T-helper 17 cell (primary cell): ENCODE measurements at regions not wholly inside any gene's neighbourhood (a gene's known extent, or its start where the extent isn't known, plus 50 kb on each side); places are given as distances from the start of the nearest gene placed in this dataset.

Experiments used
- ATAC-seq: fragments of 150-1000 bp; cut with Tn5 transposase; 2 replicates; pipeline ENCODE4 v1.10.0; 2021; ENCODE audit warnings: mild to moderate bottlenecking, moderate library complexity
- DNase-seq, 3 donors: peaks; one replicate each; pipeline versions ENCODE4 v3.0.0 to v3.0.0-alpha.2; 2020 to 2021
- H3K9me3 ChIP-seq: one replicate; pipeline ENCODE4 v1.7.0; 2013; ENCODE audit warnings: low read length, mild to moderate bottlenecking; ENCODE audit not compliant: control insufficient read depth, poor library complexity, severe bottlenecking
- H3K27ac Mint-ChIP-seq: one replicate; pipeline ENCODE4 v1.8.0; 2022; ENCODE audit warnings: mild to moderate bottlenecking, moderate library complexity, mixed read lengths
- H3K27me3 Mint-ChIP-seq: one replicate; pipeline ENCODE4 v1.8.0; 2022; ENCODE audit warnings: mixed read lengths
- H3K36me3 Mint-ChIP-seq: one replicate; pipeline ENCODE4 v1.8.0; 2022; ENCODE audit warnings: low read depth, mixed read lengths
- H3K4me1 Mint-ChIP-seq: one replicate; pipeline ENCODE4 v1.8.0; 2022; ENCODE audit warnings: mild to moderate bottlenecking, mixed read lengths
- H3K4me3 Mint-ChIP-seq: one replicate; pipeline ENCODE4 v1.8.0; 2022; ENCODE audit warnings: mild to moderate bottlenecking, moderate library complexity, mixed read lengths

DNA sequence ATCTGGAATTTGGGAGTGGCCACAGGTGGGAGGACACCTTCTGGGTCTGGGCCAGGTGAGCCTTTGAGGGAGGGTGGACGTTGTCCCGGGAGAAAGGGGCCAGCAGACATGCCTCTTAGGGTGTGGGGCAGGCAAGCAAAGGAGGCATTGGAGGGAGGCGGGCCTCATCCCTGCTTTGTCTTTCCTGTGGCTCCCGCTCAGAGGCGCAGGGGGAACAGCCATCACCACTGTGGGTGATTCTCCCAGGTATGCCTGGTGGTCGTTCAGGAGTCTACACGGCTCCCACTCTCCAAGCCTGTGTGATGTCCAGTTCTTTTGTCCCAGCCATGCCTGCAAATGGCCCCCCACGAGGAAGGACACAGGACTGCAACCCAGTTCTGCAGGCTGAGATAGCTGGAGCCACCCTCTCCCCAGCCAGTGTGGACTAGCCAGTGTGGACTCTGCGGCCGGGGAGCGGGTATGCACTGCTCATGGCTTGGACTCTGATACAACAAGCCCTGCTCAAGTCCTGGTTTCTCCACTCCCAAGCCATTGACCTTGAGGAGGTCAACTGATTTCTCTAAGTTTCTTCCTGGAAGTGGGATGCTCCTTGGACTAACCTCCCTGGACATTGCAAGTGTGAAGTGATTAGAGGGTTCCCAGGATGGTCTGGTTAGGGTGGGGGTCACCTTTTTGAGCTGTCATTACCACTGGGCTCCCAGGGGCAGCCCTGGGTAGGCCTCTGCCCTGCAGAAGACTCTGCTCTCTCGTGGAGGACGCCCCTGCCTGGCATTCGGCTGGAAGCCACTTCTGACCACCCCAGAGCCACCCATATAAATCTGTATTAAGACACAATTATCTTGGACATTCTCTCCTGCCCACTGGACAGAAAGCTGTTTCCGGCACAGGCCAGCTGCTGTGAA, 1151.2 kb downstream of the BRD1 start:
- H3K27me3 Mint-ChIP-seq, result no peaks in the 10 kb centered on the region
- H3K9me3 ChIP-seq, result no peaks in the 10 kb centered on the region
- H3K27ac Mint-ChIP-seq, result no peak overlapping the region
- H3K4me1 Mint-ChIP-seq, result no peaks in the 10 kb centered on the region
- DNase-seq (no peak), ATAC-seq (no peak)
- no peaks in the 10 kb centered on the region for H3K36me3 Mint-ChIP-seq
- H3K4me3 Mint-ChIP-seq, result no peak overlapping the region

- Mint-ChIP-seq H3K27ac (no peak overlapping the region), H3K36me3 (no peaks in the 10 kb centered on the region), H3K27me3 (no peaks in the 10 kb centered on the region), H3K4me3 (no peak overlapping the region), H3K4me1 (no peaks in the 10 kb centered on the region)
- ATAC-seq, result no peak
- H3K9me3 ChIP-seq, result no peaks in the 10 kb centered on the region
- no peak for DNase-seq
Observed at GRCh38 chr22:48675830-48676145, 1151.9 kb downstream of the BRD1 start.

DNA sequence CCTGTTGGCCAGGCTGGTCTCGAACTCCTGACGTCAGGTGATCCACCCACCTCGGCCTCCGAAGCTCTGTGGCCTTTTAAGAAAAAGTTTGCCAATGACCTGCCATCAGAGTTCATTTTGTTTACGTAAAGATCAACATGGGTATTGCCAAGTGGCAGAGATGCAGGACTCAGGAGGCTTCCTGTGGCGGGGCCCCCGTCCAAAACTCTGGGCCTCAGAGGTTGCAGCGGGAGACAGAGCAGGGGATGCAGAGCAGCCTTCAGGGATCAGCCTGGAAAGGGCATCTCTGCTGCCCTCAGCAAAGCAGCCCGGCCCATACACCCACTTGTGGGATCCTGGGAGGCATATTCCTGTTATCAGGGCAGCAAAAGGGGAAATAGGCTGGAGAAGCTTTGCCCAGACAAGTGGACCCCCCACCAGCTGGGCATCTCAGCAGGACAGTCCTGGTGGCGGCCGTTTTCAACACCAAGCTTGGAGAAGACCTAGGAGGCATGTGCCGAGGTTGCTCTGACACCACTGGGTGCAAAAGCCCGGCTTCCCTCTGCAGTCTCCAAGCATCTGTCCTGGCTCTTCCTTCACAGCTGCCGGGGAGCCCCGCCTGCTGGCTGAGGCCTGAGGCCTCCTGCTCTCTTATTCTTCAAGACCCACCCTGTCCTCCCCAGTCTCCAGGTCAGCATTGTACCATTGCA, 1152.4 kb downstream of the BRD1 start:
- no peaks in the 10 kb centered on the region for H3K9me3 ChIP-seq
- no peak for ATAC-seq
- Mint-ChIP-seq H3K4me1 (no peaks in the 10 kb centered on the region), H3K4me3 (no peak overlapping the region), H3K36me3 (no peaks in the 10 kb centered on the region), H3K27me3 (no peaks in the 10 kb centered on the region), H3K27ac (no peak overlapping the region)
- DNase-seq, result no peak

- Mint-ChIP-seq H3K36me3 (no peaks in the 10 kb centered on the region), H3K4me3 (no peak overlapping the region), H3K4me1 (no peaks in the 10 kb centered on the region), H3K27ac (no peak overlapping the region), H3K27me3 (no peaks in the 10 kb centered on the region)
- ATAC-seq, result no peak
- H3K9me3 ChIP-seq, result no peaks in the 10 kb centered on the region
- DNase-seq, result no peak
Observed at GRCh38 chr22:48673806-48674500, 1153.7 kb downstream of the BRD1 start.

DNA sequence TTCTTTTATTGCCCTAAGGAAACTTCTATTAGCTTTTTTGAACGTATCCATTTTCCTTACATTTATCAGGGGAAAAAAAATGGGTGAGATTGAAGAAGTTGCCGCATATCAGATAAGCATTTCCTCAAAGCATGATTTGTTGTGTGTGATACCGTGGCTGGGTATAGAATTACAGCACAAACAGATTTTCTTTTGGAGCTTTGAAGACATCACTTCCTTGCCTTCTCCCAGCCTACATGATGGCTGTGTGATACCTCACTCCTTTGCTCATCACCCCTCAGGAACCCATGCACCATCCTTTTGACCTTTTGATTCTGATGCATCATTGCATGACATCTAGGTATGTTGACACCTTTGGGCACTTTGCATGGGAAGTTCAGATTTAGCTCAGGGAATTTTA, 1155.3 kb downstream of the BRD1 start:
- no peaks in the 10 kb centered on the region for H3K9me3 ChIP-seq
- H3K36me3 Mint-ChIP-seq, result no peaks in the 10 kb centered on the region
- H3K27me3 Mint-ChIP-seq, result no peaks in the 10 kb centered on the region
- no peaks in the 10 kb centered on the region for H3K4me1 Mint-ChIP-seq
- no peak overlapping the region for H3K4me3 Mint-ChIP-seq
- no peak for ATAC-seq
- no peak for DNase-seq
- no peak overlapping the region for H3K27ac Mint-ChIP-seq

- Mint-ChIP-seq H3K36me3 (no peaks in the 10 kb centered on the region), H3K27ac (no peak overlapping the region), H3K4me1 (no peaks in the 10 kb centered on the region), H3K27me3 (no peaks in the 10 kb centered on the region), H3K4me3 (no peak overlapping the region)
- DNase-seq (no peak), ATAC-seq (no peak)
- H3K9me3 ChIP-seq, result no peaks in the 10 kb centered on the region
Observed at GRCh38 chr22:48670731-48671130, 1156.9 kb downstream of the BRD1 start.

DNA sequence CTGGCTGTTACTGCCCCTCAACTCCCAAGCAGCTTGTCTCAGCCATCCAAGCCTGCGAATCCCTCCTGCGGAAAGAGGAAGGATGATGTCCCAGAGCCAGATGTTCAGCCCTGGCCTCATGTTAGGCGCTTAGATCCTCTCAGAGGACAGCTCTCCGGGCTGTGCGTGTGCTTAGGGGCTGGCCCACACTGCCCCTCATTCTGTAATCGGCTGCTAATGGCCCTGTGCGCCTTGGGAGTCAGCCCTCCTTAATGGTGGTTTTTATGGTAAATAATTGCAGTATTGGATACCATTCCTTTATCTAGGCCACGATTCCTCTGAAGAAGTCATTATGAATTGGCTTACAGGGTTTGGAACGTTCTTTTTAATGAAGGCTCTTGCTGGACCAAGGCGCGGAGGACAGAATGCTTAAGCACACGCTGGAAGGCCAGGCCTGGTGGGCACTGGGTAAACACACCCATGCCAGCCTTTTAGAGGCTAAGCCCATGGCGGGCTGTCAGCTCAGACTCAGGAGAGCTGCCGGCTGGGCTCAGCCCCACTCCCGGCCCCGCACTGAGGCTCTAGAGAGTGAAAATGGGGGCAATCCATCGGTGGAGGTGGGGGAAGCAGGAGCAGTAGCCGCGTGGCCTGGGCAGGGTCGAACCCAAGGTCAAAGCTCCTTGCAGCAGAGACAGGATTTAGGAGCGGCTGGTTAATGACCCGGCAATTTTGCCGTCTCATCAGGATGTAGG, 1157.5 kb downstream of the BRD1 start:
- H3K4me1 Mint-ChIP-seq, result no peaks in the 10 kb centered on the region
- H3K9me3 ChIP-seq, result no peaks in the 10 kb centered on the region
- ATAC-seq, result no peak
- DNase-seq, result no peak
- no peaks in the 10 kb centered on the region for H3K36me3 Mint-ChIP-seq
- no peaks in the 10 kb centered on the region for H3K27me3 Mint-ChIP-seq
- no peak overlapping the region for H3K4me3 Mint-ChIP-seq
- no peak overlapping the region for H3K27ac Mint-ChIP-seq

GRCh38 chr22:48669226-48669625, 1158.4 kb downstream of the BRD1 start:
- H3K9me3 ChIP-seq, result no peaks in the 10 kb centered on the region
- H3K4me1 Mint-ChIP-seq, result no peaks in the 10 kb centered on the region
- H3K36me3 Mint-ChIP-seq, result no peaks in the 10 kb centered on the region
- H3K4me3 Mint-ChIP-seq, result no peak overlapping the region
- ATAC-seq (no peak), DNase-seq (no peak)
- H3K27me3 Mint-ChIP-seq, result no peaks in the 10 kb centered on the region
- no peak overlapping the region for H3K27ac Mint-ChIP-seq

GRCh38 chr22:48667289-48667688, 1160.4 kb downstream of the BRD1 start:
- Mint-ChIP-seq H3K27ac (no peak overlapping the region), H3K27me3 (no peaks in the 10 kb centered on the region), H3K36me3 (no peaks in the 10 kb centered on the region), H3K4me1 (no peaks in the 10 kb centered on the region), H3K4me3 (no peak overlapping the region)
- ATAC-seq (no peak), DNase-seq (no peak)
- H3K9me3 ChIP-seq, result no peaks in the 10 kb centered on the region

DNA sequence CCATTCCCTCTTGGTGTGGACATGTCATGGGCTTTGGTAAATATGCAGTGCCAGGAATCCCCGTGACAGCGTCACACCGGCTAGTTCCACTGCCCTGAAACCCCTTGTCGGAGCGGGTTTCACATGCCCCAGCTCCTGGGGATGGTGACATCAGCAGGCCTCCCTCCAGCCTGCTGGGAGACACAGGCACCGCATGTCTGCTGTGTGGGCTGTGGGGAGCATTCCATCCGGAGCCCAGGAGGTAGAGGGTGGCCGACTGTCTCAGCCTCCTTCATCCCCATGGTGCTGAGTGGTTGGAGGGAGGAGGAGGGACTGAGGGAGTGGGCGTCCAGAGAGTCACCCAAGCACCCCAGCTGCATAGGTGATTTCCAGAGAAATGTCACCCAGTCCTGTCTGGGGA, 1161.1 kb downstream of the BRD1 start:
- Mint-ChIP-seq H3K36me3 (no peaks in the 10 kb centered on the region), H3K4me1 (no peaks in the 10 kb centered on the region), H3K27me3 (no peaks in the 10 kb centered on the region), H3K27ac (no peak overlapping the region), H3K4me3 (no peak overlapping the region)
- no peak for DNase-seq
- no peaks in the 10 kb centered on the region for H3K9me3 ChIP-seq
- ATAC-seq, result no peak

- Mint-ChIP-seq H3K4me3 (no peak overlapping the region), H3K27ac (no peak overlapping the region), H3K27me3 (no peaks in the 10 kb centered on the region), H3K4me1 (no peaks in the 10 kb centered on the region), H3K36me3 (no peaks in the 10 kb centered on the region)
- ATAC-seq (no peak), DNase-seq (no peak)
- no peaks in the 10 kb centered on the region for H3K9me3 ChIP-seq
Observed at GRCh38 chr22:48665311-48665995, 1162.2 kb downstream of the BRD1 start.

DNA sequence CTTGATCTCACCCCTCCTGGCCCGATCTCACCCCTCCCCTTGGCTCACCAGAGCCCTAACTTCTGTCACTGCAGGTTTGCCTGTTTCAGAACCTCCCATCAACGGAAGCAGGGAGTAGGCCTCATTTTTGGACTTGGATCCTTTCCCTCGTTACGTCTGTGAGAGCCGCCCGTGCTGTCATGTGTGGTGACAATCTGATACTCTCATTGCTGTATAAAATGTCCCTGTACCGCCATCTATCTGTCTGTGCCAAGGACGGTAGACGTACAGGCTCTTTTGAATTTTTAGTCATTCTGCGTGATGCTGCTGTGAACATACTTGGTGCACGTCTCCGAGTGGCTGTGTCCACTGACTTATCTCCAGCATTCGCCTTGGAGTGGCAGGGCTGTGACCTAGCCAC, 1163.1 kb downstream of the BRD1 start:
- H3K9me3 ChIP-seq, result no peaks in the 10 kb centered on the region
- Mint-ChIP-seq H3K4me1 (no peaks in the 10 kb centered on the region), H3K36me3 (no peaks in the 10 kb centered on the region), H3K4me3 (no peak overlapping the region), H3K27ac (no peak overlapping the region), H3K27me3 (no peaks in the 10 kb centered on the region)
- ATAC-seq, result no peak
- no peak for DNase-seq

DNA sequence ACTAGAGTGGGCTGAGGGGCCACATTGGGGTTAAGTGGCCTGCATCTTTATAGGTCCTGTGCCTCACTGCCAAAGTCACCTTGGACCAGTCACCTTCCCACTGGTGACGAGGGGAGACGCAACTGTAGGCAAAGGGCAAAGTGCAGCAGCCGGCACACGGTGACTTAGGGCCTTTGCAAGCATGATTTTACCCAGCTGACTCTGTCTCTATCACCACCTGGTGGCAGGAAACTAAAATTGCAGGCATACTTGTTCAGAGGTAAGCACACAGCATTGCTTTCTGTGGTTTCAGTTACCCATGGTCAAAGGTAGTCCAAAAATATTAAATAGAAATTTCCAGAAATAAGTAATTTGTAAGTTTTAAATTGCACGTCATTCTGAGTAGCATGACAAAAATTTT, 1164.4 kb downstream of the BRD1 start:
- ATAC-seq (no peak), DNase-seq (no peak)
- H3K9me3 ChIP-seq, result no peaks in the 10 kb centered on the region
- Mint-ChIP-seq H3K4me1 (no peaks in the 10 kb centered on the region), H3K36me3 (no peaks in the 10 kb centered on the region), H3K27me3 (no peaks in the 10 kb centered on the region), H3K27ac (no peak overlapping the region), H3K4me3 (no peak overlapping the region)
